ENCODE measurements at regions not wholly inside any gene's neighbourhood (a gene's known extent, or its start where the extent isn't known, plus 50 kb on each side); places are given as distances from the start of the nearest gene placed in this dataset.

DNA sequence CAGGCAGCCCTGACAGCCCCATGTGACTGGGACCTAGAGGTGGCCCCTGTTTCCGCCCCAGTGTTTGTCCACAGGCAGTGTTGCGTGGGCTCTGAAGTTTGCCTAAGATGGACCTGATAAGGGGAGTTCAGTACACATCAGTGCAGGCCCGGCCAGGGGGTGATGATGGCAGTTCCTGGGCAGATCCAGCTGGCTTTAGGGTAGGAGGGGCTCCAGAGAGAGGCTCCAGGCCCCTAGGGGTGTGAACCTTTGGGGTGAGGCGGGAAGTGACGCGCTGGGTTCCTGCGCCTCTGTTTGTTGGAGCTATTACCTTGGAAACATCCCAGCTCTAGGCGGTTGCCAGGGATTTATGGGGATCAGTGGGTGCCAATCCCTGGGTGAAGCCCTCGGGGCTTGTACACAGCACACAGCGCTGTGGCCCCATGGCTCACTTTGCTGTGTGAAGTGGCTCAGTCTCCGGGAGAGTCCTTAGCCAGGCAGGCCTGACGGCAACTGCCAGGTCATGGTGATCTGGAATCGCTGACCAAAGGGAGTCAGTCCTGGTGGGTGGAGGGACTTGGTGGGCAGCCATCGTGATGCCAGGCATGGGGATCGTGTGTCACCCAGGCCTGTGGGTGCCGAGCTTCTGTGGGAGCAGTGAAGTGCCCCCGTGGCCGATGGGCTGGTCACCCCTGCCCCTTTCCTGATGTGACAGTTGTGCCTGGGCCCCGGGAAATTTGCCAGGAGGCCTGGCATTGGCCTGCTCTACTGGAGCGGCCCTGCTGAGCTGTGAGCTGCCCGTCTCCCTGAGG is 146.1 kb downstream of the SEC14L1 start (continued):
- TF ChIP-seq, protein P1, sequence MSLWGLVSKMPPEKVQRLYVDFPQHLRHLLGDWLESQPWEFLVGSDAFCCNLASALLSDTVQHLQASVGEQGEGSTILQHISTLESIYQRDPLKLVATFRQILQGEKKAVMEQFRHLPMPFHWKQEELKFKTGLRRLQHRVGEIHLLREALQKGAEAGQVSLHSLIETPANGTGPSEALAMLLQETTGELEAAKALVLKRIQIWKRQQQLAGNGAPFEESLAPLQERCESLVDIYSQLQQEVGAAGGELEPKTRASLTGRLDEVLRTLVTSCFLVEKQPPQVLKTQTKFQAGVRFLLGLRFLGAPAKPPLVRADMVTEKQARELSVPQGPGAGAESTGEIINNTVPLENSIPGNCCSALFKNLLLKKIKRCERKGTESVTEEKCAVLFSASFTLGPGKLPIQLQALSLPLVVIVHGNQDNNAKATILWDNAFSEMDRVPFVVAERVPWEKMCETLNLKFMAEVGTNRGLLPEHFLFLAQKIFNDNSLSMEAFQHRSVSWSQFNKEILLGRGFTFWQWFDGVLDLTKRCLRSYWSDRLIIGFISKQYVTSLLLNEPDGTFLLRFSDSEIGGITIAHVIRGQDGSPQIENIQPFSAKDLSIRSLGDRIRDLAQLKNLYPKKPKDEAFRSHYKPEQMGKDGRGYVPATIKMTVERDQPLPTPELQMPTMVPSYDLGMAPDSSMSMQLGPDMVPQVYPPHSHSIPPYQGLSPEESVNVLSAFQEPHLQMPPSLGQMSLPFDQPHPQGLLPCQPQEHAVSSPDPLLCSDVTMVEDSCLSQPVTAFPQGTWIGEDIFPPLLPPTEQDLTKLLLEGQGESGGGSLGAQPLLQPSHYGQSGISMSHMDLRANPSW (CRISPR knock-in tag; IDR thresholded peaks at IDR 0.05; ENCODE audit: borderline replicate concordance), result peak; percentile 95
- TF ChIP-seq, protein P2, sequence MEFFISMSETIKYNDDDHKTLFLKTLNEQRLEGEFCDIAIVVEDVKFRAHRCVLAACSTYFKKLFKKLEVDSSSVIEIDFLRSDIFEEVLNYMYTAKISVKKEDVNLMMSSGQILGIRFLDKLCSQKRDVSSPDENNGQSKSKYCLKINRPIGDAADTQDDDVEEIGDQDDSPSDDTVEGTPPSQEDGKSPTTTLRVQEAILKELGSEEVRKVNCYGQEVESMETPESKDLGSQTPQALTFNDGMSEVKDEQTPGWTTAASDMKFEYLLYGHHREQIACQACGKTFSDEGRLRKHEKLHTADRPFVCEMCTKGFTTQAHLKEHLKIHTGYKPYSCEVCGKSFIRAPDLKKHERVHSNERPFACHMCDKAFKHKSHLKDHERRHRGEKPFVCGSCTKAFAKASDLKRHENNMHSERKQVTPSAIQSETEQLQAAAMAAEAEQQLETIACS (CRISPR knock-in tag; IDR thresholded peaks at IDR 0.05), result no peak
- no peak for TF ChIP-seq ZNF484 (CRISPR knock-in tag; IDR thresholded peaks at IDR 0.05; ENCODE audit: borderline replicate concordance, low read depth)
- TF ChIP-seq PCBP1 (IDR thresholded peaks at IDR 0.05; ENCODE audit: borderline replicate concordance, low read depth, low read length), result peak; percentile 7
- peak; percentile 68; the same call in 1 of the 2 replicates for TF ChIP-seq HNRNPL (IDR thresholded peaks at IDR 0.05; ENCODE audit: low read depth, low read length)
- 0 out of 2 replicates have a peak, but pooled peaks have one; percentile 44 for TF ChIP-seq ZNF234 (CRISPR knock-in tag; conservative IDR thresholded peaks at IDR 0.05)
- no peak for TF ChIP-seq NFIB (CRISPR knock-in tag; IDR thresholded peaks at IDR 0.05; ENCODE audit: borderline replicate concordance)
- TF ChIP-seq ARNT2 (CRISPR knock-in tag; IDR thresholded peaks at IDR 0.05; ENCODE audit: low read depth), result 0 out of 2 replicates have a peak, but pooled peaks have one; percentile 6
- TF ChIP-seq, protein P3, sequence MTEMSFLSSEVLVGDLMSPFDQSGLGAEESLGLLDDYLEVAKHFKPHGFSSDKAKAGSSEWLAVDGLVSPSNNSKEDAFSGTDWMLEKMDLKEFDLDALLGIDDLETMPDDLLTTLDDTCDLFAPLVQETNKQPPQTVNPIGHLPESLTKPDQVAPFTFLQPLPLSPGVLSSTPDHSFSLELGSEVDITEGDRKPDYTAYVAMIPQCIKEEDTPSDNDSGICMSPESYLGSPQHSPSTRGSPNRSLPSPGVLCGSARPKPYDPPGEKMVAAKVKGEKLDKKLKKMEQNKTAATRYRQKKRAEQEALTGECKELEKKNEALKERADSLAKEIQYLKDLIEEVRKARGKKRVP (CRISPR knock-in tag; IDR thresholded peaks at IDR 0.05), result peak in 1 of 2 experiments; percentile 97; a peak in 2 of 4 replicates
- TF ChIP-seq TCF7 (IDR thresholded peaks at IDR 0.05; ENCODE audit: low read depth), result peak; percentile 83
- TF ChIP-seq, protein P4, sequence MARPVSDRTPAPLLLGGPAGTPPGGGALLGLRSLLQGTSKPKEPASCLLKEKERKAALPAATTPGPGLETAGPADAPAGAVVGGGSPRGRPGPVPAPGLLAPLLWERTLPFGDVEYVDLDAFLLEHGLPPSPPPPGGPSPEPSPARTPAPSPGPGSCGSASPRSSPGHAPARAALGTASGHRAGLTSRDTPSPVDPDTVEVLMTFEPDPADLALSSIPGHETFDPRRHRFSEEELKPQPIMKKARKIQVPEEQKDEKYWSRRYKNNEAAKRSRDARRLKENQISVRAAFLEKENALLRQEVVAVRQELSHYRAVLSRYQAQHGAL (CRISPR knock-in tag; IDR thresholded peaks at IDR 0.05; ENCODE audit: not compliant biosample characterization), result peak; percentile 15
- TF ChIP-seq GATAD2A (CRISPR knock-in tag; IDR thresholded peaks at IDR 0.05), result peak; percentile 100
- TF ChIP-seq, protein P5, sequence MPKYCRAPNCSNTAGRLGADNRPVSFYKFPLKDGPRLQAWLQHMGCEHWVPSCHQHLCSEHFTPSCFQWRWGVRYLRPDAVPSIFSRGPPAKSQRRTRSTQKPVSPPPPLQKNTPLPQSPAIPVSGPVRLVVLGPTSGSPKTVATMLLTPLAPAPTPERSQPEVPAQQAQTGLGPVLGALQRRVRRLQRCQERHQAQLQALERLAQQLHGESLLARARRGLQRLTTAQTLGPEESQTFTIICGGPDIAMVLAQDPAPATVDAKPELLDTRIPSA (CRISPR knock-in tag; IDR thresholded peaks at IDR 0.05; ENCODE audit: borderline replicate concordance), result no peak; the same call in 1 of the 2 replicates
- no peak; the same call in 1 of the 2 replicates for TF ChIP-seq ZNF317 (CRISPR knock-in tag; IDR thresholded peaks at IDR 0.05)
- peak; percentile 78 for TF ChIP-seq RBFOX2 (IDR thresholded peaks at IDR 0.05; ENCODE audit: low read depth, low read length)
- peak; percentile 93 for TF ChIP-seq U2AF1 (optimal IDR thresholded peaks at IDR 0.05; ENCODE audit: low read depth, low read length)
- TF ChIP-seq, protein P6, sequence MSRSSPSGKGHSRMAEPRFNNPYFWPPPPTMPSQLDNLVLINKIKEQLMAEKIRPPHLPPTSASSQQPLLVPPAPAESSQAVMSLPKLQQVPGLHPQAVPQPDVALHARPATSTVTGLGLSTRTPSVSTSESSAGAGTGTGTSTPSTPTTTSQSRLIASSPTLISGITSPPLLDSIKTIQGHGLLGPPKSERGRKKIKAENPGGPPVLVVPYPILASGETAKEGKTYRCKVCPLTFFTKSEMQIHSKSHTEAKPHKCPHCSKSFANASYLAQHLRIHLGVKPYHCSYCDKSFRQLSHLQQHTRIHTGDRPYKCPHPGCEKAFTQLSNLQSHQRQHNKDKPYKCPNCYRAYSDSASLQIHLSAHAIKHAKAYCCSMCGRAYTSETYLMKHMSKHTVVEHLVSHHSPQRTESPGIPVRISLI (CRISPR knock-in tag; IDR thresholded peaks at IDR 0.05; ENCODE audit: borderline replicate concordance), result peak; percentile 68; the same call in 1 of the 2 replicates

Data from HepG2 (cell line).